DND-41 (cell line): ENCODE measurements at regions not wholly inside any gene's neighbourhood (a gene's known extent, or its start where the extent isn't known, plus 50 kb on each side); places are given as distances from the start of the nearest gene placed in this dataset.

Experiments used
- EZH2 ChIP-seq: IDR thresholded peaks from 3 replicates; pipeline ENCODE4 v1.6.1; 2012; ENCODE audit warnings: borderline replicate concordance, low read depth, mild to moderate bottlenecking, moderate library complexity, low read length, inconsistent platforms; ENCODE audit not compliant: severe bottlenecking
- TF ChIP-seq, protein P1 (sequence below): IDR thresholded peaks from 2 replicates; pipeline ENCODE4 v1.5.1; 2012; ENCODE audit warnings: borderline replicate concordance, low read length, moderate library complexity, mild to moderate bottlenecking; ENCODE audit not compliant: poor library complexity, severe bottlenecking; ENCODE audit errors: extremely low read depth

DNA sequence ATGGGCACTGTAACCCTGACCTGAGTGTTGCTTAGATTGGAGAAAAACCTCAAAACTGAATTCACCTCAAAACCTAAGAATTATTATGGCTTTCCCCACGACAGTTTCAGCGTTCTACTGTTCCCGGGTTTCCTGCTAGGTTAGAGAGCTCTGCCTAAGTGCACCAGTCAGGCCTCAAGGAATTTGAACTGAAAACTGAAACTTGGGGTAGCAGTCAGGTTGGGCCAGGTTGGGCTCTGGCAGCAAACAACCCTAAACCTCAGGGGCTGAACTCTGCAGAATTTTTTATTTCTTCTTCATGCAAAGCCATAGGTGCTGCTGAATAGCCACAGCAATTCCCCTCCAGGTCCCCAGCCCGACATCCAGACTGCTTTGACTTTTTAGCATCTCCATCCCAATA is 437.0 kb upstream of the PROX1 start:
- TF ChIP-seq, protein P1, sequence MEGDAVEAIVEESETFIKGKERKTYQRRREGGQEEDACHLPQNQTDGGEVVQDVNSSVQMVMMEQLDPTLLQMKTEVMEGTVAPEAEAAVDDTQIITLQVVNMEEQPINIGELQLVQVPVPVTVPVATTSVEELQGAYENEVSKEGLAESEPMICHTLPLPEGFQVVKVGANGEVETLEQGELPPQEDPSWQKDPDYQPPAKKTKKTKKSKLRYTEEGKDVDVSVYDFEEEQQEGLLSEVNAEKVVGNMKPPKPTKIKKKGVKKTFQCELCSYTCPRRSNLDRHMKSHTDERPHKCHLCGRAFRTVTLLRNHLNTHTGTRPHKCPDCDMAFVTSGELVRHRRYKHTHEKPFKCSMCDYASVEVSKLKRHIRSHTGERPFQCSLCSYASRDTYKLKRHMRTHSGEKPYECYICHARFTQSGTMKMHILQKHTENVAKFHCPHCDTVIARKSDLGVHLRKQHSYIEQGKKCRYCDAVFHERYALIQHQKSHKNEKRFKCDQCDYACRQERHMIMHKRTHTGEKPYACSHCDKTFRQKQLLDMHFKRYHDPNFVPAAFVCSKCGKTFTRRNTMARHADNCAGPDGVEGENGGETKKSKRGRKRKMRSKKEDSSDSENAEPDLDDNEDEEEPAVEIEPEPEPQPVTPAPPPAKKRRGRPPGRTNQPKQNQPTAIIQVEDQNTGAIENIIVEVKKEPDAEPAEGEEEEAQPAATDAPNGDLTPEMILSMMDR: no peak
- no peak for TF ChIP-seq EZH2
